ENCODE measurements at regions not wholly inside any gene's neighbourhood (a gene's known extent, or its start where the extent isn't known, plus 50 kb on each side); places are given as distances from the start of the nearest gene placed in this dataset.

GRCh38 chr2:200744201-200744602 is 67.5 kb upstream of the BZW1 start:
- Histone ChIP-seq H4K20me1 (ENCODE audit: insufficient read depth, low read length) (no peaks in the 10 kb centered on the region), H3K9ac (ENCODE audit: insufficient read depth, low read length, poor library complexity, severe bottlenecking) (no peak overlapping the region), H3K4me1 (ENCODE audit: control insufficient read depth in 1 of 2, insufficient read depth in 2 of 2, low read length in 2 of 2) (peaks cover 0 to 5% of the 10 kb centered on the region in 2 donors), H3K9me3 (replicated peaks in 1 of 2; ENCODE audit: control insufficient read depth in 1 of 2, insufficient read depth in 1 of 2, low read length in 2 of 2) (no peaks in the 10 kb centered on the region), H3K27ac (ENCODE audit: low read depth in 1 of 2, low read length in 2 of 2) (no peak overlapping the region), H3K4me3 (replicated peaks in 1 of 3; ENCODE audit: low read depth in 2 of 3, low read length in 3 of 3) (no peak overlapping the region), H3K4me2 (replicated peaks; ENCODE audit: extremely low read depth, low read length, poor library complexity, severe bottlenecking) (no peak overlapping the region), H2AFZ (ENCODE audit: insufficient read depth, low read depth, low read length, poor library complexity, severe bottlenecking) (no peak overlapping the region), H3K79me2 (ENCODE audit: insufficient read depth, low read length) (no peaks in the 10 kb centered on the region), H3K27me3 (ENCODE audit: control insufficient read depth in 2 of 2, insufficient read depth in 2 of 2, low read length in 2 of 2) (no peaks in the 10 kb centered on the region), H3K36me3 (replicated peaks in 1 of 2; ENCODE audit: control insufficient read depth in 1 of 2, insufficient read depth in 2 of 2, low read length in 2 of 2) (no peaks in the 10 kb centered on the region)
- Mint-ChIP-seq H3K4me3 (no peak overlapping the region), H3K4me1 (peaks cover 8% of the 10 kb centered on the region), H3K36me3 (peaks cover 5 to 13% of the 10 kb centered on the region in 2 donors), H3K9me3 (no peaks in the 10 kb centered on the region), H3K27ac (no peak overlapping the region), H3K27me3 (ENCODE audit: low read depth in 3 of 3) (peaks cover 0 to 7% (median 0%) of the 10 kb centered on the region in 3 donors)
- intact Hi-C loops (cut with micrococcal nuclease), result no loop called here
- TF ChIP-seq, protein P1, sequence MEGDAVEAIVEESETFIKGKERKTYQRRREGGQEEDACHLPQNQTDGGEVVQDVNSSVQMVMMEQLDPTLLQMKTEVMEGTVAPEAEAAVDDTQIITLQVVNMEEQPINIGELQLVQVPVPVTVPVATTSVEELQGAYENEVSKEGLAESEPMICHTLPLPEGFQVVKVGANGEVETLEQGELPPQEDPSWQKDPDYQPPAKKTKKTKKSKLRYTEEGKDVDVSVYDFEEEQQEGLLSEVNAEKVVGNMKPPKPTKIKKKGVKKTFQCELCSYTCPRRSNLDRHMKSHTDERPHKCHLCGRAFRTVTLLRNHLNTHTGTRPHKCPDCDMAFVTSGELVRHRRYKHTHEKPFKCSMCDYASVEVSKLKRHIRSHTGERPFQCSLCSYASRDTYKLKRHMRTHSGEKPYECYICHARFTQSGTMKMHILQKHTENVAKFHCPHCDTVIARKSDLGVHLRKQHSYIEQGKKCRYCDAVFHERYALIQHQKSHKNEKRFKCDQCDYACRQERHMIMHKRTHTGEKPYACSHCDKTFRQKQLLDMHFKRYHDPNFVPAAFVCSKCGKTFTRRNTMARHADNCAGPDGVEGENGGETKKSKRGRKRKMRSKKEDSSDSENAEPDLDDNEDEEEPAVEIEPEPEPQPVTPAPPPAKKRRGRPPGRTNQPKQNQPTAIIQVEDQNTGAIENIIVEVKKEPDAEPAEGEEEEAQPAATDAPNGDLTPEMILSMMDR (IDR thresholded peaks at IDR 0.05), result no peak
- DNase-seq, result no peak
- 83% methylated on average over 5 of the region's 6 CpGs for WGBS (ENCODE audit: insufficient coverage)

DNA sequence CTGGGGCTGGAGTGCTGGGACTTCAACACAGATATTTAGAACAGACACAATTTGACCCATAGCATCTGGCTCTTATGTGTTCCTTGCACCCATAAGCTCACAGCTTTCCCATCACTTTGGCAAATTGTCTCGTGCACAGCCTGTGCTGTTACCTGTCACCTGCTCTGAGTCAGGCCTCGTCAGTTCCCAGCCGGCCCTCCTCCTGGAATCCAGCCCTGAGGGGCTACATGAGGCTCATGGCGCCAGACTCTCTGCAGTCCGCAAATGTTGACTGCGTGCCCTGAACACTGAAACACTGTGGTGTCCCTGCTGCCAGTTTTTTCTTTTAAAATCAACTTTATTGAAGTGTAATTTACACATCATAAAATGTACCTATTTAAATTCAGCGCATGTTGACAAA is 65.4 kb upstream of the BZW1 start:
- 98% methylated on average over 4 of the region's 7 CpGs for WGBS (ENCODE audit: insufficient coverage)
- peaks cover 7 to 13% of the 10 kb centered on the region in 2 donors for H3K36me3 Mint-ChIP-seq
- H3K4me3 ChIP-seq (replicated peaks in 1 of 3; ENCODE audit: low read depth in 2 of 3, low read length in 3 of 3), result no peak overlapping the region
- H3K4me3 Mint-ChIP-seq, result no peak overlapping the region
- H3K4me2 ChIP-seq (replicated peaks; ENCODE audit: extremely low read depth, low read length, poor library complexity, severe bottlenecking), result no peak overlapping the region
- no peak overlapping the region for H3K9ac ChIP-seq (ENCODE audit: insufficient read depth, low read length, poor library complexity, severe bottlenecking)
- peak overlapping the region in 2 of 7 donors; percentile 60 to 61 for H3K27ac Mint-ChIP-seq
- TF ChIP-seq, protein P1 (IDR thresholded peaks at IDR 0.05), result no peak
- H3K4me1 ChIP-seq (ENCODE audit: control insufficient read depth in 1 of 2, insufficient read depth in 2 of 2, low read length in 2 of 2), result peaks cover 0 to 5% of the 10 kb centered on the region in 2 donors
- intact Hi-C loops (cut with micrococcal nuclease), result no loop called here
- H3K79me2 ChIP-seq (ENCODE audit: insufficient read depth, low read length), result no peaks in the 10 kb centered on the region
- no peaks in the 10 kb centered on the region for H4K20me1 ChIP-seq (ENCODE audit: insufficient read depth, low read length)
- peaks cover 13% of the 10 kb centered on the region for H3K4me1 Mint-ChIP-seq
- no peak overlapping the region for H2AFZ ChIP-seq (ENCODE audit: insufficient read depth, low read depth, low read length, poor library complexity, severe bottlenecking)
- peaks cover 0 to 7% (median 0%) of the 10 kb centered on the region in 3 donors for H3K27me3 Mint-ChIP-seq (ENCODE audit: low read depth in 3 of 3)
- no peak overlapping the region for H3K27ac ChIP-seq (ENCODE audit: low read depth in 1 of 2, low read length in 2 of 2)
- no peak for DNase-seq
- no peaks in the 10 kb centered on the region for H3K9me3 Mint-ChIP-seq
- no peaks in the 10 kb centered on the region for H3K27me3 ChIP-seq (ENCODE audit: control insufficient read depth in 2 of 2, insufficient read depth in 2 of 2, low read length in 2 of 2)
- no peaks in the 10 kb centered on the region for H3K36me3 ChIP-seq (replicated peaks in 1 of 2; ENCODE audit: control insufficient read depth in 1 of 2, insufficient read depth in 2 of 2, low read length in 2 of 2)
- no peaks in the 10 kb centered on the region for H3K9me3 ChIP-seq (replicated peaks in 1 of 2; ENCODE audit: control insufficient read depth in 1 of 2, insufficient read depth in 1 of 2, low read length in 2 of 2)

All from CD14-positive monocyte (primary cell).